Activated CD4-positive, alpha-beta T cell treated with anti-CD3 and anti-CD28 coated beads for 1 hour (primary cell): ENCODE measurements at regions not wholly inside any gene's neighbourhood (a gene's known extent, or its start where the extent isn't known, plus 50 kb on each side); places are given as distances from the start of the nearest gene placed in this dataset.

Experiments
- DNase-seq: peaks from one replicate; pipeline ENCODE4 v3.0.0-alpha.2; 2020

DNA sequence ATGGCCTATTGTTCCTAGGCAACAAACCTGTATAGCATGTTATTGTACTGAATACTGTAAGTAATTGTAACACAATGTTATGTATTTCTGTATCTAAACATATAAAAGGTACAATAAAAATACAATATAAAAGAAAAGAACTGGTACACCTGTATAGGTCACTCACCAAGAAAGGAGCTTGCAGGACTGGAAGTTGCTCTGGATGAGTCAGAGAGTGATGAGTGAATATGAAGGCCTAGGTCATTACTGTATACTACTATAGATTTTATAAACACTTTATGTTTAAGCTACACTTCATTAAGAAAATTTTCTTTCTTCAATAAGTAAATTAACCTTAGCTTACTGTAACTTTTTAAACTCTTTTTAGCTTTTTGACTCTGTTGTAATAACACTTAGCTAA lies 559.9 kb downstream of the PLPP3 start:
- DNase-seq, result no peak

- DNase-seq, result no peak
Observed at GRCh38 chr1:56017336-56017735, 562.0 kb downstream of the PLPP3 start.

GRCh38 chr1:56003846-56004245 lies 575.5 kb downstream of the PLPP3 start:
- no peak for DNase-seq

GRCh38 chr1:56002231-56002630 lies 577.1 kb downstream of the PLPP3 start:
- no peak for DNase-seq

DNA sequence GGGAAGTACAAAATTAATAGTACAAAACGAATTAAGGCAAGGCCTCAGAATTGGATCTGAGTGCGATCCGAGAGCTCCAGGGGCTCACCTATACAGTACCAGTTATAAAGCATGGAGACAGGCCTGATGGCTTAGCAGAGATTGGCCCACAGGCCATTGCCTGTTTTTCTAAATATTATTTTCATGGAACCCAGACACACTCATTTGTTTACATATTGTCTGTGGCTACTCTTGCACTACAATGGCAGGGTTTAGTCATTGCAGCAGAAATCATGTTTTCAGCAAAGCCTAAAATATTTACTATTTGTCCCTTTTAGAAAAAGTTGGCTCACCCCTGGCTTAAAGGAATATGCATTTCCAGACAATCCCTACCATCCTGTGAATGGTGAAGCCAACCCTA lies 578.9 kb downstream of the PLPP3 start:
- DNase-seq, result no peak

- DNase-seq, result no peak
Observed at GRCh38 chr1:55997536-55997935, 581.8 kb downstream of the PLPP3 start.

- DNase-seq, result no peak
Observed at GRCh38 chr1:55993646-55994318, 585.6 kb downstream of the PLPP3 start.

DNA sequence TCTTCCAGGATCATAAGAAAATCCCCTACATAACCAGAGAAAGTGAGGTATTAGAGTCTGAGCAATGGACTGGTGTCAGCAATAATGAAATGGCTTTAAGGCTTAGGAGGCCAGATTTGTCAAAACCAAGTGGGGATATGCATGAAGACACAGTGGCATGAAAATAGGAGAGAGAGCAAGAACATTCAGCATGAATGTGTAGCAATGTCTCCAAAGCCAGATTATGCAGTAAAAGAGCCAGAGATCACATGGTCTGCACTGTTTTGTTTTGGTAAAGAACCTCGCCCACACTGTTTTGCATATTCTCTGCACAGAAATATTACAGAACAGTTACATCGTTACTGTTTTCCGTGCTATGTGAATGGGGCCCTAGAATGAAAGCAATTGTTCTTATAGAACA lies 589.4 kb downstream of the PLPP3 start:
- no peak for DNase-seq

DNA sequence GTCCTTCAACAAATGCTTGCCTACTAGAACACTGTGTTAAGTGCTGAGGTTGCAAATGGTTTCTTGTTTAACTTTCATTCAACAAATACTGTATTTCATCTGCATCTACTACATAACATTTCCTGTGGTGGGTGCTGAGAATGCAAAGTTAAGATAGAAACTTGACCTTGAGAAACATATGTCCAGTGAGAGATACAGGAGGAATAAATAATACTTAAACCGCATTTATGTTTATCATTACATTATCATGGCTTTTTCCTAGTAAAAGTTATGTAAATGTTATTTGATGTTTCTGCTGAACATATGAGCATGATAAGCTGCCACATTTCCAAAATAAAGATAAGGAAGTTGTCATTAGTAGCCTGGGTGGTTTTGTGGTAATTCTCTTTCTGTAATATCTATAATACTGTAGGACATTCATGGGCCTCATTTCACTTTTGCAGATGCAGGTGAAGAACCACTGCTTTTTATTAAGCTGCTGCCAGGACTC lies 590.4 kb downstream of the PLPP3 start:
- DNase-seq, result no peak

DNA sequence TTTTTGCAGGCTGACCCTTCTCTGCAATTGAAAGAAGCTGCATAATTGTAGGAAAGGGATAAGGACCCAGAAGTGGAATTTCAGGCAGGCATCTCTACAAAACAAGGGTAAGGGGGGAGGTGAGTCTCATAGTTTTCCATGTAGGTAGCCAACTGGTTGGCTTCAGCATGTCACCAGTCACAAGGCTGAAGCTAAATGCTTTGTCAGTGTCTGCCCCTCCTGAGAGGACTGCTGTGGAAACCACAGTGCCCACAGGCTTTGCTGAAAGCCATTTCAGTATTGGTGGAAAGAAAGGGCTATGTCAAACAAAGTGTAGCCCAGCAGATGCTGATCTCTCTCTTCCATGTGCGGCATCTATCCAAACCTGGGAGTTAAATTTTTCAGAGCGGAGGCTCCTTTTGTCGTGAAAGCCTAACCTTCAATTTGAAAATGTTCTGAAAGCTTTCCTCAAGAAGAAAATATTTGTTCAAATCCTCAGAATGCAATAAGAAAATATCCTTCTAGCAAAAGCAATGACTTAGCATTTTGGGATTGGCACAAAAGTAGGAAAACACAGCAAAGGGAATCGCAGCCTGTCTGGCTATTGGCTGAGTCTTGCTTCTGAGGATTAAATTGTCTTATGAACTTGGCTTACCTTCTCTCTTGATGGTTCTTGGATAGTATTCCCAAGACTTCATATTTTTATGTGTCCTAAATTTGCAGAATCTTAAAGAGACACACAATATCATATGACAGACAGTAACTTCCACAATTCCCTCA lies 591.7 kb downstream of the PLPP3 start:
- DNase-seq, result no peak

DNA sequence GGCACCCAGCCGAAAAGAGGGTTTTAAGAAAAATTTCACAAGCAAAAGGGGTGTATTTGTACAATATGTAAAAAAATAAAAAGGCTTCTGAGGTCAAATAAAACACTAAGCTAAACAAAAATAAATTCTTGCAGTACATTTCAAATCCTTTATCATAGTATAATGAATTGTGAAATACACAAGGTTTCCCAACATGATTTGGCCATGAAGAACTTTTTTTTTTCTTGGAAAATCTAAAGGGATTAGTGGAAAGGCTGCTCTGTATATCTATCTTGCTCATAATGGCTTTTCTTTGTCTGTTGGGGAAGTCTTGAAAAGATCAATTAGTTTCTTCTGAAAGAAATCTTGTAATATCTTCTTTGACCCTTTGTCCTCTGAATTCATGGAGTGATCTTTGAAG lies 593.4 kb downstream of the PLPP3 start:
- DNase-seq, result no peak

DNA sequence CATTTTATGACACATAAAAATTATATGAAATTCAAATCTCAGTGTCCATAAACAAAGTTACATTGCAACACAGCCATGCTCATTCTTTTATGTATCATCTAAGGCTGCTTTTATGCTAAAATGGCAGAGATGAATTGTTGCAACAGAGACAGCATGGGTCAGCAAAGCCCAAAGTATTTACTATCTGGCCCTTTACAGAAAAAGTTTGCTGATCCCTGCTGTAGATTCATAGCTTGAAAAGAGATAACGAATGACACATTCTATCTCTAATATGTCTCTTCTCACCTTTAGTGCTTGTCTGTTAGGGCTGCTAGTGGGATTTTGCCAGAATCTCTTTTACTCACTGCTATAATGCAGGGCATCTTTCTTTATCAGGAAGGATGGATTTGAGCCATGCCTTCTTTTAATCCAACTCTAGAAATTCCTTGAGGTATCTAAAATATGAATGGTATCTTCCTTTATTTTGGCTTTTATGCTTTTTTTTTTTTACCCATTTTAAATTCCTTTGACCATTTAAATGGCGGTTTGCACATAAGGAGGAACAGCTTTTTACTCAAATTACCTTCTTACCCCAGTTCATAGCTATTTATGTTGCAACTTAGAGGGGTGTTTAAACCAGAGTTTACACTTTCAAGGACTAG lies 598.2 kb downstream of the PLPP3 start:
- no peak for DNase-seq

DNA sequence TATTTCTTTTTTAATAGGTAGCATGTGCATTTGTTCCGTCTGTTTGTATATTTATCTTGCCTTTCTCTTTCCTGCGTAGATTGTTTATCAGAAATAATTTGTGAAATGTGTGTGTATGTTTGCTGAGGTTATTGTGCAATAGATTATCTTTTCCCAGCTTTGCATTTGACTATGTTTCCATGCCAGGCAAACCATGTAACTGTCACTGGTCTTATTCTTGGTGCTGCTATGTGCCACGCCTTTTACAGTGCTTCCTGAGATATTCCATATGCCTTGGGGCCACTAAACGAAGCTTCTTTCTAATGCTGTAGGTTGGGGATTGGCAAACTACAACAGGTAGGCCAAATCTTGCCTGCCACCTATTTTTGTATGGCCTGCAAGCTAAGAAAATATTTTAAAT lies 598.8 kb downstream of the PLPP3 start:
- DNase-seq, result no peak

DNA sequence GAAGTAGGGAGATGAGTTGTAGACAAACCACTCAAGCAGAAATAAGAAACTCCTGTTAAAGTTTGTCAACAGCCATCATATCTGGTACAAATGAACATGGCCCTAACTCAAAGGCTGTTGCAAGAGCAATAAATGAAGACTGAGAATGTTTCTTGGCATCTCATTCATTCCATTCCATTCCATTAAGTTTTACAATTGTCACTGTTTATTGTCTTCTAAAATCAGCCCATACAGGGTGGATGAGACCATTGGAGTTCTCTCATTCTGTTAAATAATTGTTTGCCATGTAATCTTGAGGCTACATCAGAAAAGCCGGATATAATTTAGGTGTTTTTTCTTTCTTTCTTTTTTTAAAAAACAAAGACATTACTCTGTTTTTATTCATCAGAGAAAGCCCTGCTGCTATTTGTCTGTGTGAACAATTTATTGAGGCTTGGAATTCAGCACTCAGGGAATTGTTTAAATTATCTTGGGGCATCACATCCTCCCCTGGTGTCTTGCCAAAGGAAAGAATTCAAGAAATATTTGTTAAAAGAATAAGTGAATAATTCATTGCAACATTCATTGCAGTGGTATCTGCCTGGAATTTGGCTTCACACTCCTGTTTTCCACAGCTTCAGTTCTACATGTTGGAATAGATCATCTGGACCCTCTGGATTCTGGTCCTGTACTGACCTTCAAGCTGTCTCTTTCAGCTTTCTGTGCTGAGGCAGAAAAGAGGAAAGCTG lies 604.5 kb downstream of the PLPP3 start:
- no peak for DNase-seq

- no peak for DNase-seq
Observed at GRCh38 chr1:55970526-55971110, 608.7 kb downstream of the PLPP3 start.

GRCh38 chr1:55969322-55969721 lies 610.0 kb downstream of the PLPP3 start:
- DNase-seq, result no peak

DNA sequence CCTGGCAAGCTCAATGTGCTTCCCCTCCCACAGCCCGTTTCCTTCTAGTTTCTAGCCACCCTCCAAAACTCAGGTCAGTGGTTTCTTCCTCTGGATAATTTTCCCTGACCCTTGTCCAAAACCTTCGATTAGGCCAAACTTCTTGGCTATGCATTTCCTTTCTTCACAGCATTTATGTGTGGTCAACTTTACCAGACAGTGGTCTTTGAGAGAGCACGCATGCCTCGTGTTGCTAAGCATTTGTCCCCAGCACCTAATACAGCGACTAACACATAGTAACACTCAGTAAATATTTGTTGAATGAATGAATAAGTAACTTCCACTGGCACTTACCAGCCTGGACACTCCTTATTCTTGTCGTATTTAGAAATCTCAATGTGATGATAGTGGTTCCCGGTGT lies 610.7 kb downstream of the PLPP3 start:
- no peak for DNase-seq

GRCh38 chr1:55965981-55966461 lies 613.3 kb downstream of the PLPP3 start:
- DNase-seq, result no peak

GRCh38 chr1:55962472-55962871 lies 616.9 kb downstream of the PLPP3 start:
- DNase-seq, result no peak

DNA sequence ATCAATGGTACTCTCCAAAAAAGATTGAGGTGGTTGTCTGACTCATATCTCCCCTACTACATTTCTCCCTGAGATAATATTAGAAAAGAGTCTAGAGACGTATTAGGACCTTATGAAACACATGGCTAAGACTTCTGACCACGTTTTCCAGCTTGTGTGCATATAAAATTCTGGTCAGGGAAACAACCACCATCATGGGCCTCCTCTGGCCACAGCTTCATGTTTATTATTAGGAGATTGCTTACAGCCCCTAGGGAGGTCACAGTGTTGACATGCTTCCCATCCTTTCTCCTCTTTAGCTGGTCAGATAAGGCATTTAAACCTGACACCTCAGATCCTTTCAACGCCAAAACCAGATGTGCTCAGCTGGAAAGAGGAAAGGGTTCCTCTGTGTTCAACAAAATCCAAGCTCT lies 620.2 kb downstream of the PLPP3 start:
- DNase-seq, result no peak

- DNase-seq, result no peak
Observed at GRCh38 chr1:55958498-55958897, 620.9 kb downstream of the PLPP3 start.

DNA sequence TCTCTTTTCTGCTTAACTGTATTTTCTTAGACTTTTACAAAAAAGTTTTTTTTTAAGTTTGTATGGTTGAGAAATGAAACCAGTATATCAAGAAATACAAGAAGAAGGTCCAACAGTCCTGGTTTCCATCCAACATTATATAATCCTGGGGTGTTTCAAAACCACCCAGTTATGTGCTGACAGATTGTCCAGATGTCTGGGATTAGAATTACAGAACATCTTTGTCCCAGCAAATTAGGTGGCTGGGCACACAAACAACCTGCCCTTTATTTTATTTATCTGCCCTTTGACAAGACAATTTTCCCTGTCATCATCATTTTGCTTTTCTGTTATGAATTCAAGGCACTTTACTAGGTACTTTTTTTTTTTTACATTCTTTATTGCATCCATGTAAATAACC lies 622.1 kb downstream of the PLPP3 start:
- DNase-seq, result no peak
